ENCODE measurements at regions not wholly inside any gene's neighbourhood (a gene's known extent, or its start where the extent isn't known, plus 50 kb on each side); places are given as distances from the start of the nearest gene placed in this dataset.
"Not testable (repeated sequence)": the region's sequence is repeated elsewhere in the genome, so short reads cannot be mapped to it uniquely, and the experiment has no call there.

DNA sequence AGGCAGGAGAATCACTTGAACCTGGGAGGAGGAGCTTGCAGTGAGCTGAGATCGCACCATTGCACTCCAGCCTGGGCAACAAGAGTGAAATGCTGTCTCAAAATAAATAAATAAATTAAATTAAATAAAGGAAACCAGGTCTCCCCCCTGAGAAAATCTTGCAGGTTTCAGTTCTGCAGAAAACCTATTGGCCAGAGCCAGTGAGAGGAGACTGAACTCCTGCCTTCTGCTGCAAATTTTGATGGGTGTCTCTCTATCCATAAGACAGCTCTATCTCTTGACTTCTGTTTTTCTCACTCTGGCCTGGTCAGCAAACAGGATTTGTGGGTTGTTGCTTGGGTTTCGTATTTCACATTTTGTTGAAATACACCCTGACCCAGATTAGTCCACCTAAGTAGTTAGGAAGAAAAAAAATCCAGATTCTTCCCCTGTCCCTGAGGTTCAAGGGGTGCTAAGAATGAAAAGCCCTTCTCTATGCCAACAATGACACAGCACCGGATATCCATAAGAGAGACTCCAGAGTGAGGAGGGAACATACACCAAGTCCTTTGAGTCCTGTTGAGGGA lies 86.7 kb upstream of the MAP4K4 start:
- no peak for DNase-seq (ENCODE audit: low spot score)

DNA sequence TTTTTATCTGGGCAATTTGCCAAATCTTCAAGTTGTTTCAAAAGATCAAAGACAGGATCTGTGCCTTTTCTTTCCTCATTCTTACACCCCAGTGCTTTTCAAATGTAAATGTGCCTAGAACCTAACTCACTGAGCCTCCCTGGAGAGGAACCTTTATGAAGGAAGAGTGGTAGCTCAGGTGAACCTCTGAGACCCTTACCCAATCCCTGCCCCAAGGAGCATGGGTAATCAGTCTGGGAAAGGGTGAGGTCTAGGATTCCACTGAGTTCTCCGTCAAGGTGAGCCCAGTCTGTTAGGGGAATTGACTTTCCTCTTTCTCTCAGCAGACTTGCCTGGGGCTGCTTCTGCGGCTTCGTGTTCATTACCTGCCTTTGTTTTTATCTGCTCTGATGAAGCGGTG lies 88.1 kb upstream of the MAP4K4 start:
- no peak for DNase-seq (ENCODE audit: low spot score)

DNA sequence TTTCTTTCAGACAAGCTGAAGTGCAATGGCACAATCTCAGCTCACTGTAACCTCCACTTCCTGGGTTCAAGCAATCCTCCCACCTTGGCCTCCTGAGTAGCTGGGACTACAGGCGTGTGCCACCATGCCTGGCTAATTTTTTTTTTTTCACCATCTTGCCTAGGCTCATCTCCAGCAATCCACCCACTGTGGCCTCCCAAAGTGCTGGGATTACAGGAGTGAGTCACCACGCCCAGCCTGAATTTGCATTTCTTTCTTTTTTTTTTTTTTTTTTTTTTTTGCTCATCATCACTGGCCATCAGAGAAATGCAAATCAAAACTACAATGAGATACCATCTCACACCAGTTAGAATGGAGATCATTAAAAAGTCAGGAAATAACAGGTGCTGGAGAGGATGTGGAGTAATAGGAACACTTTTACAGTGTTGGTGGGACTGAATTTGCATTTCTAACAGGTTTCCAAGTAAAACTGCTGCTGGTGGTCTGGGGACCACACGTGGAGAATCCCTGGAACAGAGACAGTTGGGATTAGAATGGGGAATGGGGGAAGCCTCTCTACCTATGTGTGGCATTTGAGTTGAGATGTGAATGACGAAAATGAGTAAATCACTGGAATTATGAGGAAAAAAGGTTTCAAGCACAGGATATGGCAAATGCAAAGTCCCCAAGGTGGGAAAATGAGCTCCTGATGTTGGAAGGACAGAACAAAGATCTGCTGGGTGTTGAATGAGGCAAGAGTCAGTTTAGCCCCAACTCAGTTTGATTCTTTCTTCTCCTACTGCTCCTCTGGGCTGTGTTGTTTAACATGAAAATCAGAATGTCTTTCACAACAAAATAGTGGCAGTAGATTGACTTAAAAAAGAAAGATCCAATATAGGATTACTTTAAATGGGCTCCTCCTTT lies 88.8 kb upstream of the MAP4K4 start:
- no peak for DNase-seq (ENCODE audit: low spot score)

DNA sequence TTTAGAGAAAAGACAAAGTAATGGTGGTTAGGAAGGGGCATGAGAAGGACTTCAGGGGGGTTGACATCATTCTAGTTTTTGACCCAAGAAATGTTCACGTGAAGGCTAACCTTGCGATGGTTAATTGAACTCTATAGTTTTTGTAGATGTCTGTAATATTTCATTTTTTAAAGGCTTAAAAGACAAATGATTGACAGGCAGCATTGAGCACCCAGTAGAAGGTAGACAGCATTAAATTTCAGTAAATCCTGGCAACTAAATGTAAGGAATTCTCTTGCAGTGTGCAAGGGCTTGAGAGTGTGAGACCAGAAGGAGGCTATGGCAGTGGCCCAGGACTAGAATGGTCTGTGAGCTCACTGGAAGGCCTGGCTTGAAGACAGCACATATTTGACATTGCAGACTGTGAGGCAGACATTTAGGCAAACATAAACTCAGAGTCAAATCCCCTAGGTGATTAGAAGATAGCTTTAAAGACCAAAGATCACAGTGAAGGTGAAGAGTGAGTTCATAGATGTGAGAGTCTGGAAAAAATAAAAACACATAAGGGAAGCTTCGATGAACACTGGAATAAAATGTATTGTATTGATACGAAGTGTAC lies 100.1 kb upstream of the MAP4K4 start:
- DNase-seq (ENCODE audit: low spot score), result peak; percentile 24

DNA sequence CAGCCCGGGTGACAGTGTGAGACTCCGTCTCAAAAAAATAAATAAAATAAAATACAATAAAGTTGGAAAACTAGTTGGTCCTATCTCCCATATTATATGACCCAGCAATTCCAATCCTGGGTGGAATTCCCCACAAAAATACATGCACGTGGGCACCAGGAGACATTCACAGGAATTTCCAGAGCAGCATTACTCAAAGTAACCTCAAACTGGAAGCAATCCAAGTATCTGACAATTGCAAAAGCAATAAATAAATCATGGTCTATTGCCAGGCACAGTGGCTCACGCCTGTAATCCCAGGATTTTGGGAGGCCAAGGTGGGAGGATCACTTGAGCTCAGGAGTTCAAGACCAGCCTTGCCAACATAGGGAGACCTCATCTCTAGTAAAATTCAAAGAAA lies 101.2 kb upstream of the MAP4K4 start:
- peak; percentile 84 for DNase-seq (ENCODE audit: low spot score)

DNA sequence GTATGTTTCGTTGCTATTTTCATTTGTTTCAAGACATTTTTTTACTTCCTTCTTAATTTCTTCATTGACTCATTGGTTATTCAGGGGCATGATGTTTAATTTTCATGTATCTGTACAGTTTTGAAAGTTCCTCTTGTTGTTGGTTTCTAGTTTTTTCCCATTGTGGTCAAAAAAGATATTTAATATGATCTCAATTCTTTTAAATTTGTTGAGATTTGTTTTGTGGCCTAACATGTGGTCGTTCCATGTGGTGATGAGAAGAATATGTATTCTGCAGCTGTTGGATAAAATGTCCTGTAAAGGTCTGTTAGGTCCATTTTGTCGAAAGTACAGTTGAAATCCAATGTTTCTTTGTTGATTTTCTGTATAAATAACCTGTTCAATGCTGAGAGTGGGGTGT lies 110.3 kb upstream of the MAP4K4 start:
- no peak for DNase-seq (ENCODE audit: low spot score)

DNA sequence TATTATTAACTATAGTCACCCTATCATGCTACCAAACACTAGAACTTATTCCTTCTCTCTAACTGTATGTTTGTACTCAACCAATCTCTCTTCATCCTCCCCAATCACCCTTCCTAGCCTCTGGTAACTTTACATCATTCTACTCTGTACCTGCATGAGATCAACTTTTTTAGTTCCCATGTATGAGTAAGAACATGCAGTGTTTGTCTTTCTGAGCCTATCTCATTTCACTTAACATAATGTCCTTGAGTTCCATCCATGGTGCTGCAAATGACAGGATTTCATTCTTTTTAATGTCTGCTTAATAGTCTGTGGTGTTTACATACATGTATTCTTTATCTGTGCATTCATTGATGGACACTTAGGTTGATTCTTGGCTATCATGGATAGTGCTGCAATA lies 108.9 kb upstream of the RFX8 start:
- no peak for DNase-seq (ENCODE audit: low spot score)

DNA sequence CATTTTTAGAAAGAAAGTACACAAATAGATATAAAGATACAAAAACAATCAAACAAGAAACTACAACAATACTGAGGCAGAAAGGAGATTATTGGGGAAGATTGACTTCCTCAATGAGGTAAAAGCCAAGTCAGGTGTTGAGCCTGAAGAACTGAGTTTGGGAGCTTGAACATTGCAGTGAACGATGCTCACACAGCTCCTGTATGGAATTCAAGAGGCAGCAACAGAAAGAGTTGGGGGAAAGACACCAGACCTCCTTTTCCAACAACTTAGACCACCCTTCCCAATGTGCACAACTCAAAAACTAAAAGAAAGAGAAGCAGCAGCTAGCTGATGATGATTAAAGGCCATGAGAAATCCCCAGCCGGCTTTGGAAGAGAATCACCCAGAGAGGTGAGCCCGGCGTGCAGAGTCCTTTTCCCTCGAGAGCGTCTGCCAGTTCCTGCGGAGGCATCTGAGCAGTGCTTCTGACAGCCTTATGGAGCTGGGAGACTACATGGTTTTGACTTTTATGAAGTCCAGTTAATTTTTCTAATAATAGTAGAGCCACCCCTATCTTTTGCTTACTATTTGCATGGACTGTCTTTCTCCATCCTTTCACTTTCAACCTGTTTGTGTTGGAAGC lies 106.9 kb upstream of the RFX8 start:
- no peak for DNase-seq (ENCODE audit: low spot score)

DNA sequence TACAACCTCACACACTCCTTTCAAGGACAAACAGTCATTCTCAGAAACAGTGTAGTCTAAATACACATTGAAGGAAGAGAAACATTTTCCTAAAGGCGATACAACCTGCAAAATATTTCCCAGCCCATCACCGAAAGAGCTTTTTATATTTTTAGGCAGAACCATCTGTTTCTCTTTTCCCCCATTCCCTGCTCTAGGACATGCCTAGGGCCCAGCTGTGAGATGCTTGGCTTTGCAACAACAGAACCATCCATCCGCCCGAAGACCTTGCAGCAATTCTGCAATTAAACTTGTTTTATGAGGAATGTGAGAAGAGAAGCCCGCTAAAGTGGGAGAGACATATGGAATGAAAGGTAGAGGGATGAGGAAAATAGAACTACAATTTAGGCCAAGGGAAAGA lies 105.6 kb upstream of the RFX8 start:
- no peak for DNase-seq (ENCODE audit: low spot score)

DNA sequence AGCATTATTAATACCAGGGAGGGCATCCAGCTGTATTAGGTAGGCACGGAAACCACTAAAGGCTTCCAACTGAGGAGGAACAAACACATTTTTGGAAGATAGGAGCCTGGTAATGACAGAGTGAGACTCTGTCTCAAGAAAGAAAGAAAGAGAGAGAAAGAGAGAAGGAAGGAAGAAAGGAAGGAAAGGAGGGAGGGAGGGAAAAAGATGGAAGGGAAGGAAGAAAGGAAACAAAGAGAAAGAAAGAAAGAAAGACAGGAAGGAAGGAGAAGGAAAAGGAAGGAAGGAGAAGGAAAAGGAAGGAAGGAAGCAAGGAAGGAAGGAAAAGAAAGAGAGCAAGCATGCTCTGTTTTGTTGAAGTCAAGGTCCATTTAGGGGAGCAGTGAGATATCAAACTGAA lies 103.8 kb upstream of the RFX8 start:
- no peak for DNase-seq (ENCODE audit: low spot score)

DNA sequence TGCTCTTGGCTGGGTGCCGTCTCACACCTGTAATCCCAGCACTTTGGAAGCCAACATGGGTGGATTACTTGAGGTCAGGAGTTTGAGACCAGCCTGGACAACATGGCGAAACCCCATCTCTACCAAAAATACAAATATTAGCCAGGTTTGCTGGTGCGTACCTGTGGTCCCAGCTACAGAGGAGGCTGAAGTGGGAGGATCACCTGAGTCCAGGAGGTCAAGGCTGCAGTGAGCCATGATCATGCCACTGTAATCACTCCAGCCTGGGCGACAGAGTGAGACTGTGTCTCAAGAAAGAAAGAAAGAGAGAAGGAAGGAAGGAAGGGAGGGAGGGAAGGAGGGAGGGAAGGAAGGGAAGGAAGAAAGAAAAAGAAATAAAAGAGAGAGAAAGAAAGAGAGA lies 103.2 kb upstream of the RFX8 start:
- DNase-seq (ENCODE audit: low spot score), result not testable (repeated sequence)

DNA sequence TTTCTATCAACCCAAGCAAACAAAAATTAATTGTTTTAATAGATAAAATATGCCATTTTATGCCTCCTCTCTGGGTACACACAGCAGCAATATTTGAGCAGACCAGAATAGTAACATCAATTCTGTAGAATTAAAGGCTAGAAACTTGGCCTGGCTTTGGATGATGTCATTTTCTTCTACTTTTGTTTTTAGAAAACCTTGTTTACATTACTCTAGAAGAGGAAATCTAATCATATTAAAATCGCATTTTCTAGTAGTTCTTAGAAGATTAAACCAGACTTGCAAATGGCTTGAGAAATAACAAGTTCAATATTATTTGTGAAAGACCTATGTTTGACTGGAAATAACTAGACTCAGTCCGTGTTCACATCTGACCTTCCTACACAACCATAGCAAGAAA lies 102.3 kb upstream of the RFX8 start:
- DNase-seq (ENCODE audit: low spot score), result no peak

DNA sequence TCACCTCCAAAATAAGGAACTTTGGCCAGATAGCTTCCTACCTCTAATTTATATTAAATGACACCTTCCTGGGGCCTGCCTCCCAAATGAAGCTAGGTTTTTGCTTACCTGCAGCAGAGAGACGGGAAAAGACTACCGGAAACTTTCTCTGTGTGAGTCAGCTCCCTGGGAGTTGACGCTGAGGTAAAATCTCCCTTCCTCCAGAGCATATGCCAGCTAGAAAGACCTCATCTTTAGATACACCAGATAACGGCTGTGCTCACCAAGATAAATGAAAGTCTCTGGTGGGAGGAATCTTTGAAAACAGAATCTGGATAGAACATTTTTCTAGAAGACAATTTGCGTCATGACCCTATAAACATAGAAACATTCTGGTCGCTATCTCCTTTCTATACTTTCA lies 99.7 kb upstream of the RFX8 start:
- no peak for DNase-seq (ENCODE audit: low spot score)

DNA sequence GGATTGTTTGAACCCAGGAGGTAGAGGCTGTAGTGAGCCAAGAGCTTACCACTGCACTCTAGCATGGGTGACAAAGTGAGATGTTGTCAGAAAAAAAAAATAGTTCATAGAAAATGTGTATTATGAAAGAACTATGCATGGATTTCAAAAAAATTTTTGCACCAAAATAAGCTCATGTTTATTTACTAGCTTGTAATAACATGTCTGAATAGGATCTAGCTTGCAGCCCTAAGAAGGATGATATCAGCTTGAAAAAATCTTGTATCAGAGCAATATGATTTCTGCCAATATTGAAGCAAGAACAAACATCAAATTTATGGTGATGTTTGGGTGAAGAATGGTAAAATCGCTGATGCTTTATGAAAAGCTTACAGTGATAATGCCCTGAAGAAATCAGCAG lies 97.0 kb upstream of the RFX8 start:
- DNase-seq (ENCODE audit: low spot score), result no peak

DNA sequence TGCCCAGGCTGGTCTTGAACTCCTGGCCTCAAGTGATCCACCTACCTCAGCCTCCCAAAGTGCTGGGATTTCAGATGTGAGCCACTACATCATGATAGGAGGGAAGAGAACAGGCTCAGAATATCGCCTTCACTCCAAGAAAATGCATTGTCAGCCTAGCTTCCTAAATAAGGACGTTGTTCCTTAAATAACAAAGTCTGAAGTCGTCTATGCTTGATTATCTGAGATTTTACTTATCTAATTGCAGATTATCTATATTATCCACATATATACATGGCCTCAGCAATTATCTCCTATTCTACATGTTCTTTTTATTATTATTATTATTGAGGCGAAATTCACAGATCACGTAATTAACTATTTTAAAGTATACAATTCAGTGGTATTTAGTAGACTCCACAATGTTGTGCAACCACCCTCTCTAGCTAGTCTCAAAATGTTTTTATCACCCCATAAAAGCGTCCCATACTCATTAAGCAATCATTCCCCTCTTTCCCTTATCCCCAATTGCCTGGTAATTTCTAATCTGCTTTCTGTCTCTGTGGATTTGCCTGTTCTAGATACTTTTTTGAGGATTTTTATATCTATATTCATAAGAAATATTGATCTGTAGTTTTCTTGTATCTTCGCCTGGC lies 95.1 kb upstream of the RFX8 start:
- no peak for DNase-seq (ENCODE audit: low spot score)

DNA sequence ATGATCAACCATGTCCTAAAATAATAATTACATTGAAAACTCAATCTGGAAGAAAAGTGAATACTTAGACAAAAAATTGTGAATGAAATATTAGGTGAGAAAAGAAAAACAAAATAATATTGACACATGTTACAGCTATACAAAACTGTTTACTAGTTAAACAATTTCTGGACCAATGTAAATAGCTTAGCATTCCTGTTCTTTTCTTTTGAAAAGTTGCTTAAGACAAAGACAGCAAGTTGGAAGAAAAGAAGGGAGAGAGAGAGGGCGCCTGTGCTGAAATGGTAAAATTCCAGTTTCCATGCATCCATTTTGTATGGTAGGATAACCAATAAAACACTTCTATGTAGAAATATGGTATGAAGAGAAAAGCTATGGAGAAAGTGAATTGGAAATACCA lies 94.1 kb upstream of the RFX8 start:
- no peak for DNase-seq (ENCODE audit: low spot score)

DNA sequence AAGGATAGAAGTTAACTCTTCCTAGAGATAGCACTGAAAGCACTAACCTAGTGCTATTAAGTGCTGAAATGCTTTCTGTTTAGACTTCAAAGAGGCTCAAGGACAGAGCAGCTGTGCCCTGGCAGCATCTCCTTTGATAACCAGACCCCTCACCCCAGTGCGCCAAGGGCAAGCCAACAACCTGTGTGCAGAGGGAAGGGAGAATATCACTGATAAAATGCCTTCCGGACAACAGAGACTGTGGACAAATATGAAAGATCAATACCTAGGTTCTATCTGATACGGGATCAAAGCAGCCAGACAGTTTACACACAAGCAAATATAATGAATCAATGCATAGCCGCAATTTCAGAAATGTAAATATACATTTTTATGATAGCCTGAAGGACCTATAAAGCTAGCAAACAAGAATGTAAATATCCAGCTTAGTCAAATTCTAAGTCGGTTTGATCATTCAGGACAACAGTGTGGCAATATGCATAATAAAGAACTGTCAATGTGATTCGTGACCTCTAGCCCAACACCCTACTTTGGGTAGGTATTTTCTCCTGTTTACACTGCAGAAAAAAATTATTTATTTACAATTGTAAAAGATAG lies 91.8 kb upstream of the RFX8 start:
- DNase-seq (ENCODE audit: low spot score), result no peak

DNA sequence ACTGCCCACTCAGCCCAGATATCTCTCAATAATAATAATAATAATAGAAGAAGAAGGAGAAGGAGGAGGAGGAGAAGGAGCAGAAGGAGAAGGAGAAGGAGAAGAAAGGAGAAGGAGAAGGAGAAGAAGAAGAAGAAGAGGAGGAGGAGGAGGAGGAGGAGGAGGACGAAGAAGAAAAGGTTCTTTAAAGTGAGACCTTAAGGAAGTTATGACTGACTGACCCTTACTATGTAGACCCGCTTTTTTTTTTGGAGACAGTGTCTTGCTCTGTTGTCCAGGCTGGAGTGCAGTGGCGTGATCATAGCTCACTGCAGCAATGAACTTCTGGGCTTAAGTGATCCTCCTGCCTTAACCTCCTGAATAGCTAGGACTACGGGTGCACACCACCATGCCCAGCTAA lies 88.9 kb upstream of the RFX8 start:
- no peak for DNase-seq (ENCODE audit: low spot score)

DNA sequence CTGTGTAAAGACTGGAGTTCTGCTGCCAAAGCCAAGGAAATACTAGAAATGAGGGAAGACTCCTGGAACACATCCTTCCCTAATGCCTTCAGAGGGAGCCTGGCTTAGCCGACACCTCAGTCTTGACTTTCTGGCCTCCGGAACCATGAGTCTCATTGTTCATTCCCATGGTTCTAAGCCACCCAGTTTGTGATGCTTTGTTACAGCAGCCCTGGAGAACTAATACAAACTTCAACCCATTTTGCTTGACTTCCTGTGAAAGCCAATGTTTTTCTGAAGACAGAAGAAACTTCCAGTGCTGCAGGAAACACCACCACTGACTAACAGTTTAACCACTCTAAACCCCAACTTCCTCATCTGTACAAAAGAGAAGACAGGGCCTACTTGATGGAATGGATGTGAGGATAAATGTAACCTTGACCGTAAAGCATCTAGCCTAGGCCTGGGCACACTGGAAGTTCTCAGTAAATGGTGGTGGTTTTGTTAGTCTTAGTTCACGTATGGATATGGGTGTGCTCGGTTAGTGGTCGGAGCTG lies 85.9 kb upstream of the RFX8 start:
- no peak for DNase-seq (ENCODE audit: low spot score)

DNA sequence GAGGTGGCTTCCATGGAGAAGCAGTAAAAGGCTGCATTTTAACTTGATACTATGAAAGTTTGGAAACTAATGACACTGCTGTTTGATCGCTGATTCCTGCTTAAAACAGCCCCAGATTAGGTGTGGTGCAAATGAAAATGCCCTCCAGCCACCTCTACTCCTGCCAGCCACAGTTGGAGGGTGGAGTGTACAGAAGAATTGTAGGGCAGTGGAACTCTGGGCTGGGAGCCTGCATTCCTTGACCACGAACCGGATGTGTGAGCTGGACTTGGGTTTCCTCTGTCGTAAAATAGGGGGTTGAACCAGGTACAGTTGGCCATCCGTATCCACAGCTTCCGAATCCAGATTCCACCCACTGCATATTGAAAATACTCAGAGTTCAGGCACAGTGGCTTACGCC lies 84.6 kb upstream of the RFX8 start:
- DNase-seq (ENCODE audit: low spot score), result peak; percentile 67

DNA sequence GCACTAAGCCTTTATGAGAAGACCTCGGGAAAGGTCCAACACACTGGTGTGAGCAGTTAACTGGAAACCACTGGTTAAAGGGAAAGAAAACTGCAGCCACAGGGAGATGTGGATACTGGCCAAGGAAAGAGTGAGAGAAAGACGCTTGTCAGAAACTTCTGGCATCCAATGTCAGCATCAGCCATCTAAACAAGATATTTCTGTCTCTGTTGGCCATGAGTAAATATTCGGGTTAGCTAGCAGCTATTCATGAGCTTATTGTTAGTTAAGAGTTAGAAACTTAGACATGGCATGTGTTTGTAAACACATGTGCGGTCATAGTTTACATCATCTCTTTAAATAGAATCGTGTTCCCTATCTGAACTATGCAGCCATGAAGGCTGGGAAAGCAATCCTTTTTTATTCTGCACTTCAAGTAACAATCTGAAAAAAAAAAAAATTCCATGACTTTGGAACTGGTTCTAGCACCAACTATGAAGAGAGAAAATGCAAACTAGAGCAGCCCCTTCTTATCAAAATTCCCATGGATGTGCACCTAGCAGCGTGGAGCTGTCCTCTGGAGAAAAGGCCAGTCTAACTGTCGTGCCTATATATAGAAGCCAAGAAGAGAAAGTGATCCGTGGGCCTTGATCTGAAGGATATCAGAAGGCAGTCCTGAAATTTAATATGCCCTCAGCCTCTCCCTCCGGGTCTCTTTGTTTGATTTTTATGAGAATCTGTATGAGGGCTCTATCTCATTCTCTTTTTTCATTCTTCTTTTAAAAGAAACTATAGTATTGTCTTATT lies 84.0 kb upstream of the RFX8 start:
- no peak for DNase-seq (ENCODE audit: low spot score)

All from kidney tubule cell (primary cell).